Keratinocyte (primary cell): ENCODE measurements at regions not wholly inside any gene's neighbourhood (a gene's known extent, or its start where the extent isn't known, plus 50 kb on each side); places are given as distances from the start of the nearest gene placed in this dataset.

ENCODE experiments used
- EZH2 ChIP-seq: IDR thresholded peaks from one replicate; pipeline ENCODE4 v1.6.1; 2012; ENCODE audit warnings: inconsistent platforms, mild to moderate bottlenecking, low read length, moderate library complexity
- TF ChIP-seq, protein P1 (sequence below), 3 experiments: IDR thresholded peaks in 1 of 3; conservative IDR thresholded peaks in 1 of 3; optimal IDR thresholded peaks in 1 of 3; 2 replicates in 2 of 3; 3 replicates in 1 of 3; pipeline versions ENCODE3 to v1.5.1; 2011; ENCODE audit warnings: low read length in 3 of 3, mild to moderate bottlenecking in 3 of 3, moderate library complexity in 2 of 3, control low read depth in 1 of 3, inconsistent platforms in 1 of 3; ENCODE audit not compliant: insufficient read depth in 2 of 3; ENCODE audit errors: extremely low read depth in 1 of 3

DNA sequence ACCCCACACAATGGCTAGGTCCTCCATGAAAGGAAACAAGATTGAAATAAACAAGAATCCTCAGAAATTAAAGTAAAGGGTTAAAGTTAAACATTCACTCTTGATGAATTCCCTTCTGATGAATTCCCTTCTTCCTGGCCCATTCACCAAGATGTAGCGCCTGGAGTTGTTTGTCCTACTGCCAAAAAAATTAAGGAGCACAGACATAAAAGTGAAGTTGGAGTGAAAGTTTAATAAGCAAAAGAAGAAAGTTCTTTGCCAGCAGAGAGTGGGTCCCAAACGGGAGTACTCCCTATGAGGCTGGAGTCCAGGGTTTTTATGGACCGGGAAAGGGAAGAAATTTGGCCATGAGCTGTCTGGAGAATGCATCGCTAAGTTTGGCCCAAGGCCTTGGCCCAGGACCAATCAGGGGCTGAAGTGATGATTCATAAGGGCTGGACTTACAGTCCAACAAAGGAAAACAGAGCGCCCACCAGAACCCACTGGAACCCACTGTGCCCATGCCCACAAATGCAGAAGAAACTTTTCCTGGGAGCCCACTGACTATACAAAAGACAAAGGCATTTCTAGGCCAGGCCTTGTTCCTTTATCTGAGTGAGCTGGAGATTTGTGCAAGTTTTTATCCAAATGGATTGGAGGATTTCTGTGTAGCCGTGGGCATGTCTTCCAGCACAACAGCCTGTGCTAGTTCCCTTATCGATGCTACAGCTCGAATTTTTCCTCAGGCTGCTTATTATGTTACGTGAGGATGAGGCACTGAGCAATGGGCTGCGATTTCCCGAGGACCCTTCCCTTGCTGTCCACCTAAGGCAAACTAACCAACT lies 1561.6 kb downstream of the OTOL1 start:
- TF ChIP-seq, protein P1, sequence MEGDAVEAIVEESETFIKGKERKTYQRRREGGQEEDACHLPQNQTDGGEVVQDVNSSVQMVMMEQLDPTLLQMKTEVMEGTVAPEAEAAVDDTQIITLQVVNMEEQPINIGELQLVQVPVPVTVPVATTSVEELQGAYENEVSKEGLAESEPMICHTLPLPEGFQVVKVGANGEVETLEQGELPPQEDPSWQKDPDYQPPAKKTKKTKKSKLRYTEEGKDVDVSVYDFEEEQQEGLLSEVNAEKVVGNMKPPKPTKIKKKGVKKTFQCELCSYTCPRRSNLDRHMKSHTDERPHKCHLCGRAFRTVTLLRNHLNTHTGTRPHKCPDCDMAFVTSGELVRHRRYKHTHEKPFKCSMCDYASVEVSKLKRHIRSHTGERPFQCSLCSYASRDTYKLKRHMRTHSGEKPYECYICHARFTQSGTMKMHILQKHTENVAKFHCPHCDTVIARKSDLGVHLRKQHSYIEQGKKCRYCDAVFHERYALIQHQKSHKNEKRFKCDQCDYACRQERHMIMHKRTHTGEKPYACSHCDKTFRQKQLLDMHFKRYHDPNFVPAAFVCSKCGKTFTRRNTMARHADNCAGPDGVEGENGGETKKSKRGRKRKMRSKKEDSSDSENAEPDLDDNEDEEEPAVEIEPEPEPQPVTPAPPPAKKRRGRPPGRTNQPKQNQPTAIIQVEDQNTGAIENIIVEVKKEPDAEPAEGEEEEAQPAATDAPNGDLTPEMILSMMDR (optimal IDR thresholded peaks at IDR 0.05 in 1 of 3, IDR thresholded peaks at IDR 0.05 in 1 of 3, conservative IDR thresholded peaks at IDR 0.05 in 1 of 3; ENCODE audit: extremely low read depth in 1 of 3, insufficient read depth in 2 of 3, low read length in 3 of 3), result no peak
- TF ChIP-seq EZH2, result no peak
